ENCODE measurements at regions not wholly inside any gene's neighbourhood (a gene's known extent, or its start where the extent isn't known, plus 50 kb on each side); places are given as distances from the start of the nearest gene placed in this dataset.

GRCh38 chr13:73733706-73734105 lies 400.5 kb downstream of the KLF12 start:
- Mint-ChIP-seq H3K27ac (ENCODE audit: unreplicated experiment) (no peak overlapping the region), H3K36me3 (ENCODE audit: low read depth, unreplicated experiment) (no peaks in the 10 kb centered on the region), H3K4me1 (ENCODE audit: unreplicated experiment) (no peaks in the 10 kb centered on the region), H3K4me3 (ENCODE audit: unreplicated experiment) (no peak overlapping the region), H3K27me3 (ENCODE audit: unreplicated experiment) (no peaks in the 10 kb centered on the region), H3K9me3 (ENCODE audit: unreplicated experiment) (no peaks in the 10 kb centered on the region)
- no peak for TF ChIP-seq CTCF (IDR thresholded peaks at IDR 0.05; ENCODE audit: unreplicated experiment)
- no peak for DNase-seq (ENCODE audit: low spot score)

GRCh38 chr13:73732350-73732749 lies 401.9 kb downstream of the KLF12 start:
- H3K4me3 Mint-ChIP-seq (ENCODE audit: unreplicated experiment) = no peak overlapping the region
- no peaks in the 10 kb centered on the region for H3K27me3 Mint-ChIP-seq (ENCODE audit: unreplicated experiment)
- DNase-seq (ENCODE audit: low spot score) = no peak
- H3K27ac Mint-ChIP-seq (ENCODE audit: unreplicated experiment) = no peak overlapping the region
- no peaks in the 10 kb centered on the region for H3K4me1 Mint-ChIP-seq (ENCODE audit: unreplicated experiment)
- no peaks in the 10 kb centered on the region for H3K36me3 Mint-ChIP-seq (ENCODE audit: low read depth, unreplicated experiment)
- H3K9me3 Mint-ChIP-seq (ENCODE audit: unreplicated experiment) = no peaks in the 10 kb centered on the region
- no peak for TF ChIP-seq CTCF (IDR thresholded peaks at IDR 0.05; ENCODE audit: unreplicated experiment)

GRCh38 chr13:73731564-73731963 lies 402.6 kb downstream of the KLF12 start:
- no peak overlapping the region for H3K27ac Mint-ChIP-seq (ENCODE audit: unreplicated experiment)
- no peak overlapping the region for H3K4me3 Mint-ChIP-seq (ENCODE audit: unreplicated experiment)
- H3K4me1 Mint-ChIP-seq (ENCODE audit: unreplicated experiment) = no peaks in the 10 kb centered on the region

GRCh38 chr13:73730014-73730413 lies 404.2 kb downstream of the KLF12 start:
- Mint-ChIP-seq H3K9me3 (ENCODE audit: unreplicated experiment) (no peaks in the 10 kb centered on the region), H3K4me1 (ENCODE audit: unreplicated experiment) (no peaks in the 10 kb centered on the region), H3K27me3 (ENCODE audit: unreplicated experiment) (no peaks in the 10 kb centered on the region), H3K4me3 (ENCODE audit: unreplicated experiment) (no peak overlapping the region), H3K36me3 (ENCODE audit: low read depth, unreplicated experiment) (no peaks in the 10 kb centered on the region), H3K27ac (ENCODE audit: unreplicated experiment) (no peak overlapping the region)
- DNase-seq (ENCODE audit: low spot score) = no peak
- no peak for TF ChIP-seq CTCF (IDR thresholded peaks at IDR 0.05; ENCODE audit: unreplicated experiment)

More at GRCh38 chr13:73731564-73731963, 402.6 kb downstream of the KLF12 start:
- Mint-ChIP-seq H3K36me3 (ENCODE audit: low read depth, unreplicated experiment) (no peaks in the 10 kb centered on the region), H3K9me3 (ENCODE audit: unreplicated experiment) (no peaks in the 10 kb centered on the region), H3K27me3 (ENCODE audit: unreplicated experiment) (no peaks in the 10 kb centered on the region)
- no peak for DNase-seq (ENCODE audit: low spot score)
- no peak for TF ChIP-seq CTCF (IDR thresholded peaks at IDR 0.05; ENCODE audit: unreplicated experiment)

GRCh38 chr13:73729046-73729445 lies 405.2 kb downstream of the KLF12 start:
- Mint-ChIP-seq H3K27ac (ENCODE audit: unreplicated experiment) (no peak overlapping the region), H3K27me3 (ENCODE audit: unreplicated experiment) (no peaks in the 10 kb centered on the region), H3K9me3 (ENCODE audit: unreplicated experiment) (no peaks in the 10 kb centered on the region), H3K4me1 (ENCODE audit: unreplicated experiment) (no peaks in the 10 kb centered on the region), H3K36me3 (ENCODE audit: low read depth, unreplicated experiment) (no peaks in the 10 kb centered on the region), H3K4me3 (ENCODE audit: unreplicated experiment) (no peak overlapping the region)
- no peak for TF ChIP-seq CTCF (IDR thresholded peaks at IDR 0.05; ENCODE audit: unreplicated experiment)
- no peak for DNase-seq (ENCODE audit: low spot score)

Data from endothelial cell (in vitro differentiated cells).